ENCODE measurements at regions not wholly inside any gene's neighbourhood (a gene's known extent, or its start where the extent isn't known, plus 50 kb on each side); places are given as distances from the start of the nearest gene placed in this dataset.

DNA sequence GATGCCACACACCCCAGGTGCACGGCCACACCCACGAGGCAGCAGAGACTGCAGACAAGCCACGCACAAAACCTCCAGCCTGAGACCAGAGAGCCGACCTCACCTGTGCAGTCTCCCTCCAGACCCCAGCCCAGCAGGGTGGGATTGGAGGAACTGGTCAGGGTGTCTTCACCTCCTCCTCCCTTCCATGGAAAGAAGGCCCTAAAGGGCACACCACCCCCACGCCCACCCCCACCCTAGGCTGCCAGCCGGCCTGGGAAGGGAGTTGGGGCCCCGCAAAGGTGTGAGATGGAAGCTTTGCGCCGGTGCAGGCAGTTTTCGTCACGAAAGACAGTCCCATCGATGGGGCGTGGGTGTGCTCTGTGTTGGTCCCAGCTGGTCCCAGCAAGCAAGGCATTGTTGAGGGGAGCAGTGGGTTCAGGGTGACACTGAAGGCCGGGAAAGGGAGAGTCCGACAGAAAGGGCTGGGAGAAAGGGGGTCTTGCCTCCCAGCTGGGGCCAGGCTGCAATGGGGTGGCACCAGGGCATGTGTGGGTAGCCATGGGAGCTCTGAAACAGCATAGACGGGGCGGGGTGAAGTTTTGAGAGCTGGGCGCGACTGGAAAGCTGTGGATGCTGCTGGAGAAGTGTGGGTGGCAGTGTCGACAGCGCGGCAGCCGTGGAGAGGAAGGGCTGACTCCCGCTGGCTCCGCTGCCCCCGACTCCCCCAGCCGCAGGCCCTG is 349.2 kb downstream of the GLRX3 start:
- no peak for ATAC-seq
- H3K27me3 Mint-ChIP-seq: no peaks in the 10 kb centered on the region
- no peak overlapping the region for H3K4me3 Mint-ChIP-seq
- no peak for DNase-seq
- no peak overlapping the region for H3K27ac Mint-ChIP-seq
- H3K9me3 Mint-ChIP-seq: no peaks in the 10 kb centered on the region
- H3K36me3 Mint-ChIP-seq (ENCODE audit: low read depth): no peaks in the 10 kb centered on the region
- no peaks in the 10 kb centered on the region for H3K4me1 Mint-ChIP-seq

DNA sequence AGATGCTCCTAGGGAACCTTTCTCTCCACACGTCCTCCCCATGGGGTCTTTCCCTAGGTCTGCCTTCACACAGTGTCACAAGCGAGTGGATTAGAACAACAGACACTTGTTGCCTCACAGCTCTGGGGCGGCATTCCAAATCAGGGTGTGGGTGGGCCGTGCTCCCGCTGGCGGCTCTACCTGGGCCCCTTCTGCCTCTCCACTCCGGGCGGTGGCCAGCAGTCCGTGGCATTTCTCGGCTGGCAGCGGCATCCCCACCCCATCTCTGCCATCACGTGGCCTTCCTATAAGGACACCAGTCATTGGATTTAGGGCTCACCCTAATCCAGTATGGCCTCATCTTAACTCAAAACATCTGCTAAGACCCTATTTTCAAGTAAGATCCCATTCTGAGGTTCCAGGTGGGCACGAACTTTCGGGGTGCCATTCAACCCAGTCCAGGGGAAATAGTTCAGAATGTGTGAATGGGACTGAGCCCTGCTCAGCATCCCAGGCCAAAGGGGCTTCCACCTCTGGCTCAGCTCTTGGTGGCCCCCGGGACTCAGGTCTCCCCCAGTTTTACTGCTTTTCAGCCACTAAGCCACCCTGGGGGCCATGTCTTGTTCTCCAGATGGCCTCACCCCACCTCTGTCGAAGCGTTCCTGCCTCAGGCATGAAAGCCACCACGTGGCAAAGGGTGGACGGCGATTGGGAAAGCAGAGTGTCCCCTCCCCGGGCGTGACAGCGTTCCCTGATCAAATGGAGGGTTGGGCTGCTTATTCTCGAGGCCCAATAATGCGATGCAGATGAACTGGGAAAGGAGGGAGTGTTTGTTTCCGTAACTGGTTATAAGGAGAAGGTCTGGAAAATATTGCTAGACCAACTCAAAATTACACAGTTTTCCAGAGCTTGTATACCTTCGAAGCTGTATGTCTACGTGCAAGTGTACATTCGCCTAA is 350.0 kb downstream of the GLRX3 start:
- no peaks in the 10 kb centered on the region for H3K4me1 Mint-ChIP-seq
- no peaks in the 10 kb centered on the region for H3K36me3 Mint-ChIP-seq (ENCODE audit: low read depth)
- no peaks in the 10 kb centered on the region for H3K9me3 Mint-ChIP-seq
- DNase-seq (no peak), ATAC-seq (no peak)
- H3K27me3 Mint-ChIP-seq: no peaks in the 10 kb centered on the region
- H3K4me3 Mint-ChIP-seq: no peak overlapping the region
- no peak overlapping the region for H3K27ac Mint-ChIP-seq

DNA sequence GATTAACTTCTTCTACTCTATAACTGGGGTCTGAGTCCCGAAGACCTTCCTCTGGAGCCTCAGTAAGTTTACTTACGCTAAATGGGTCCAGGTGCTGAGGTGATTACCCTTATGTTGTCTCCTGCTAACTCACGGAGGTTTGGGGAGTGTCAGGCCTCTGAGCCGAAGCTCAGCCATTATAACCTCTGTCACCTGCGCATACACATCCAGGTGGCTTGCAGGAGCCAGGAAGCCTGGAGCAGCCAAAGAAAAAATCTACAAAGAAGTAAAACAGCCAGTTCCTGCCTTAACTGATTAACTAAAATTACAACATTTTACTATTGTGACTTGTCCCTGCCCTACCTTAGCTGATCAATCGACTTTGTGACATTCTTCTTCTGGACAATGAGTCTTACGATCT is 350.7 kb downstream of the GLRX3 start:
- Mint-ChIP-seq H3K4me3 (no peak overlapping the region), H3K27me3 (no peaks in the 10 kb centered on the region), H3K9me3 (no peaks in the 10 kb centered on the region), H3K27ac (no peak overlapping the region), H3K4me1 (no peaks in the 10 kb centered on the region), H3K36me3 (ENCODE audit: low read depth) (no peaks in the 10 kb centered on the region)
- no peak for DNase-seq
- no peak for ATAC-seq

DNA sequence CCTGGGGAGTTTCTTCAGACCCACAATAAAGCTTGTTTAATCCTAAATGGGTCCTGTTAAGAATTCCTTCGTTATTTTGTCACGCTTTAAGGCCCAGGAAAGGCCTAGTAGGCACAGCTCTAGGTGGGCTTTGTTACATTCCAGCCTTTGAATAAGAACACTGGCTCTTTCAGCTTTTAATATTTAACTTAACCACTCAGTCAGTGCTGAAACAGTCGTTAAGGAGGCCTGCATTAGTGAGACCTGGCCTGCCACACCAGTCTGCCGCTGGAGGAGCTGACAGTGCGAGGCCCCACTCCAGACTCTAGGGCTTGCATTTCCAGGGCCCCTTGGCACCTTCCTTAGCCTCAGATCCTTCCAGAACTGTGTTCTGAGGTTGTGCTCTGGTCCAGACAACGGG is 351.4 kb downstream of the GLRX3 start:
- no peaks in the 10 kb centered on the region for H3K27me3 Mint-ChIP-seq
- H3K4me3 Mint-ChIP-seq: no peak overlapping the region
- H3K36me3 Mint-ChIP-seq (ENCODE audit: low read depth): no peaks in the 10 kb centered on the region
- no peaks in the 10 kb centered on the region for H3K4me1 Mint-ChIP-seq
- DNase-seq (no peak), ATAC-seq (no peak)
- no peaks in the 10 kb centered on the region for H3K9me3 Mint-ChIP-seq
- no peak overlapping the region for H3K27ac Mint-ChIP-seq

DNA sequence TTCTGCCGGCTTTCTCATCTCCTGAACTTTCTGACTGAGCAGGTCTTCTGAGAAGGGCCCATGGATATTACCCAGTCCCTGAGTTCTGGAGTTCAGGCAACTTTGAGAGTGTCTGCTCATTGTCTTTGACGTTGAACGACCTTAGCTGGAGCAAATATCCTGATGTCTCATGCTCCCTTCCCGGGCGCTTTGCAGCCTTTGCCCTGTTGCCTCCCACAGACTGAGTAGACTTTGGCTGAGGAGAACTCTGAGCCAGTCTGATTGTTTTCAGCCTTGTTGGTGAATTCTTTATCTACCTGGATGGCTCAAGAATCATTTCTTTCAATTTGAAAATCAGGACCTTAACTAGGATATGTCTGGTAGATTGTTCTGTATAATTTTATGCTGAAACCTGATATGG is 353.7 kb downstream of the GLRX3 start:
- H3K36me3 Mint-ChIP-seq (ENCODE audit: low read depth): no peaks in the 10 kb centered on the region
- no peak overlapping the region for H3K4me3 Mint-ChIP-seq
- no peaks in the 10 kb centered on the region for H3K4me1 Mint-ChIP-seq
- no peaks in the 10 kb centered on the region for H3K27me3 Mint-ChIP-seq
- H3K9me3 Mint-ChIP-seq: no peaks in the 10 kb centered on the region
- no peak for ATAC-seq
- H3K27ac Mint-ChIP-seq: no peak overlapping the region
- DNase-seq: no peak

DNA sequence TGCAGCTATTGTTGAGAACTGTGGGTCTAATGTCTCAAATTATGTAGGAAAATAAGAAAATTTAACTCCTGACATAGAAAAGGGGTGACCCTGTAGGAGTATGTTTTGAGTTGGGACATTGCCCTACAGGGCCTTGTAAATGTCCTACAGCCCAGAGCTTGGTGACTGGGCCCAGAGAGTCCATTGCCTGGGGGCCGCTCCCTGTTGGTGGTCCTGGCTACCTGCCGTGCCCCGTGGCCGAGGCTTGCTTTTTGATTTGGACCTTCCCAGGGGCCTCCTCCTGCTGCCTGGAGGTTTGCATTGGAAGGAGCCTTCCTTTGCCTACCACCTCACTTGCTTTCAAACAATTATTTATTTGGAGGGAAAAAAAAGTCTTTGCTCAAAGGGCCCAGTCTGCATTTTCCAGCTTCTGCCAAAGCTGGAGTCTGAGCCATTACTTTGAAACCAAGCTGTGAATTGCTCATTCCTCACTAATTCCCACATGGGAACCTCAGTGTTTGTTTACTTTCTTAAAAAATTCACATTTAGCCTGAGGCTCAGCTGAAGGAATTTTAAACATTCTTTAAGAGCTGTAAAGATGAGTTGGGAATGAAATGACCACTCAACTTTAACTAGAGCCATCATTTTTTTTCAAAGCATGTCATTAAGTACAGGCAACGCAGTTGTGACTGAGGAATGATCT is 355.0 kb downstream of the GLRX3 start:
- Mint-ChIP-seq H3K9me3 (no peaks in the 10 kb centered on the region), H3K4me1 (no peaks in the 10 kb centered on the region), H3K27me3 (no peaks in the 10 kb centered on the region), H3K27ac (no peak overlapping the region), H3K36me3 (ENCODE audit: low read depth) (no peaks in the 10 kb centered on the region), H3K4me3 (no peak overlapping the region)
- DNase-seq: no peak
- no peak for ATAC-seq

DNA sequence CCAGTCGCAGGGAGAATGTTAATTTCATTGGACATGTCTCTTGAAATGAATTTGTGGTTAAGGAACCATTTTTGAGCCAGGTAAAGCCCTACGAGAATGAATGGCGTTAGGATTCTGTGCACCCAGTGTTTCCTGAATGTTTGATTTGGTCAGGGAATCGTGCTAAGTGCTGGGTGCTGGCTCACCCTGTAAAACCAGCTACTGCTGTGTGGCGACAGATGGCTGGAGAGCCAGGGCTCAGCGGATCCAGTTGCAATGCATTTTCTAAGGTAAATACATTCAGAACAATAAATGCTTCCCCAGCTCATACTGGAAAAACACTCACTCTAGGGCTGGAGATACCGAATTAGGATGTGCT is 355.5 kb downstream of the GLRX3 start:
- Mint-ChIP-seq H3K27me3 (no peaks in the 10 kb centered on the region), H3K4me3 (no peak overlapping the region), H3K27ac (no peak overlapping the region), H3K36me3 (ENCODE audit: low read depth) (no peaks in the 10 kb centered on the region), H3K9me3 (no peaks in the 10 kb centered on the region), H3K4me1 (no peaks in the 10 kb centered on the region)
- ATAC-seq (no peak), DNase-seq (no peak)

DNA sequence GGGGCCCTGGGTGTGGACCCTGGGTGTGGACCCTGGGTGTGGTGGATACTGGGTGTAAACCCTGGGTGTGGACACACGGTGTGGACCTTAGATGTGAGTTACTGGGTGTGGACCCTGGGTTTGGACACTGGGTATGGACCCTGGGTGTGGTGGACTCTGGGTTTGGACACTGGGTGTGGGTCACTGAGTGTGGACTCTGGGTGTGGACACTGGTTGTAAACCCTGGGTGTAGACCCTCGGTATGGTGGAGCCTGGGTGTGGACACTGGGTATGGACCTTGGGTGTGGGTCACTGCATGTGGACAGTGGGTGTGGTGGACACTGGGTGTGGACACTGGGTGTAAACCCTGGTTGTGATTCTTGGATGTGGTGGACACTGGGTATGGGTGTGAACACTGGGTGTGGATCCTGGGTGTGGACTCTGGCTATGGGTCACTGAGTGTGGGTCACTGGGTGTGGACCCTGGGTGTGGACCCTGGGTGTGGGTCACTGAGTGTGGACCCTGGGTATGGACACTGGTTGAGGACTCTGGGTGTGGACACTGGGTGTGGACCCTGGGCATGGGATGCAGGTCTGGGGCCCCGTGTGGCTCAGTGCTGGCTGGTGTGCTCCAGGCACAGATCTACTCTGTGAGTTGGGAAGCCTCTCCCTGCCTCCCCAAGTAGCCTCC is 356.2 kb downstream of the GLRX3 start:
- H3K4me3 Mint-ChIP-seq: no peak overlapping the region
- no peaks in the 10 kb centered on the region for H3K36me3 Mint-ChIP-seq (ENCODE audit: low read depth)
- DNase-seq (no peak), ATAC-seq (peak; percentile 13)
- no peaks in the 10 kb centered on the region for H3K27me3 Mint-ChIP-seq
- no peak overlapping the region for H3K27ac Mint-ChIP-seq
- no peaks in the 10 kb centered on the region for H3K4me1 Mint-ChIP-seq
- no peaks in the 10 kb centered on the region for H3K9me3 Mint-ChIP-seq

DNA sequence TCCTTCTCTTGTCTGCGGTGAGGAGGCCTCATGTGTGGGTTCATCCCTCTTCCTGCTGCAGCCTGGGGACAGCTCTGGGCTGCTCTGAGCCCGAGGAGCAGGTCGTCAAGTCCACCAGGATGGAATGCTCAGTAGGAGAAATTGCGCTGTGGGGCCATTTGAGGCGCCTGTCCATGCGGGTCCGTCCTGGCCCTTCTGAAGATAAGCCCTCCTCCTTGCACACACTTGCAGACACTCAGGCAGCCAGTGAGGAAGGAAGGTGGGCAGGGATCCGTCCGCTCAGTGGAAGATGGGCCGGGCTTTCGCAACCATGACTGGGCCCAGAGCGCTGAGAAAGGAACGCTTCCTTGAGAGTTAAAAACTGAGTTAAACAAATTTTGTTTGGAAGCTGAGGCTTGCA is 356.8 kb downstream of the GLRX3 start:
- no peak overlapping the region for H3K27ac Mint-ChIP-seq

DNA sequence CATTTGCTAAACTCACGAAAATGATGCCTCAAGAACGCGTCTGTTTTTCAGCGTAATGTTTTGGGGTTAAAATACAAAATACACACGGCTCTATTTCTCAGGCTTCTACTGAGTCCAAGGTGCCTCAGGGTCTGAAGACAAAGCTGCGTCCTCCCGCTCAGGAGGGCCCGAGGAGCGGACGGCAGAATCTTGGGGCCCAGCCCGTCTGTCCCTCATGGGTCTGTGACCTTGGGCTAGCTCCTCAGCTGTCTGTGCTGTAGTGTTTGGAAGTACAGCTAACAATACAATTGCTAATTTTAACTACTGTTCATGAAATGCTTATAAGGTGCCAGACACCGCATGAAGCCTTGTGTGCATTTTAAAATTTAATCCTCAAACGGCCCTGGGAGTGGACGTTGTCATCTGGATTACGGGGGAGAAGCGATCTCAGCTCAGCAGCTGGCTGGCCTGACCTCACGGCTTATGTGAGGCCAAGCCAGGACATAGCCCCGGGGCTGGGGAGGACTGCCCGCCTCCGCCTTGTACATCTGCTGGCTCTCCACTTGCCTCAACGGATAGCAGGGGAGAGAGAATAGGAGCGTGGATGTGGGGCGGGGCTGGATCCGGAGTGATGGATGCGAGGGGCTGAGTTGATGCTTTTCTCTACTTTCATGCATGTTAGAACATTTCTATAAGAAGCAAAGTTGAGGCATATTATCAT is 357.4 kb downstream of the GLRX3 start:
- no peaks in the 10 kb centered on the region for H3K4me1 Mint-ChIP-seq
- no peak overlapping the region for H3K4me3 Mint-ChIP-seq
- DNase-seq (no peak), ATAC-seq (no peak)
- H3K9me3 Mint-ChIP-seq: no peaks in the 10 kb centered on the region
- H3K27ac Mint-ChIP-seq: no peak overlapping the region
- no peaks in the 10 kb centered on the region for H3K36me3 Mint-ChIP-seq (ENCODE audit: low read depth)
- H3K27me3 Mint-ChIP-seq: no peaks in the 10 kb centered on the region

More for the DNA sequence above, 356.8 kb downstream of the GLRX3 start:
- Mint-ChIP-seq H3K27me3 (no peaks in the 10 kb centered on the region), H3K9me3 (no peaks in the 10 kb centered on the region), H3K36me3 (ENCODE audit: low read depth) (no peaks in the 10 kb centered on the region), H3K4me3 (no peak overlapping the region), H3K4me1 (no peaks in the 10 kb centered on the region)
- ATAC-seq: no peak
- no peak for DNase-seq

DNA sequence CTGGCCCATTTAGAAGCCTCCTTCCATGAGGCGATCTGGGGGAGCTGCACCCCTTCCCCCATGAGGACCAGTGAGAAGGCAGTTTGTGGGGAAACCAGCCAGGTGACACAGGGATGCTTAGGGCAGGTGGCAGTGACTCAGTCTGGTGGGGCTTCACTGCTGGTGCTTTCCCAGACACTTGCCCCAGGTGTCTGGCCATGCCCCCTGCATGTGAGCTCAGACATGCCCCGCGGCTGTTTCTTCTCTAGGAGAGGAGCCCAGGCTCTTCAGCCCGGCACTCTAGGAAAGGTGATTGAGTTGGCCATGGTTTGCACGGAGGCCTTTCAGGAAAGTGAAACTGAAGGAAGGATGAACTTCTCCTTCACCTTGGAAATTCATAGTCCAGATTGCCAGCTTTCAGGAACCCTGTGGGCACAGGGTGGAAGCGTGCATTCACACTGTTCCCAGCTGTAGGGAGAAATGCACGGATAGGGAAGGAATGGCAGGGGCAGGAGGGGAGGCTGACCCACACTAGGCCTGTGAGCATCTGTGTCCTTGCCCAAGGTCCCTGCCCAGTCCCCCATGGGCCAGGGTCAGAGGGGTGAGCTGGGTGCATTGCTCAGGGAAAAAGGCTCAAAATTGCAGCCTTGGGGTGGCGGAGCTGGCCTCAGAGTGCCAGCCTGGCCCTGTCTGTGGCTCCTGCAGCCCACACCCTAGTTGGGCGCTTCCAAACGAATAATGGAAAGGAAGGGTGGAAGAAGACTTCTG is 359.1 kb downstream of the GLRX3 start:
- no peak for ATAC-seq
- Mint-ChIP-seq H3K36me3 (ENCODE audit: low read depth) (no peaks in the 10 kb centered on the region), H3K27me3 (no peaks in the 10 kb centered on the region), H3K9me3 (no peaks in the 10 kb centered on the region), H3K4me1 (no peaks in the 10 kb centered on the region), H3K4me3 (no peak overlapping the region), H3K27ac (no peak overlapping the region)
- no peak for DNase-seq

DNA sequence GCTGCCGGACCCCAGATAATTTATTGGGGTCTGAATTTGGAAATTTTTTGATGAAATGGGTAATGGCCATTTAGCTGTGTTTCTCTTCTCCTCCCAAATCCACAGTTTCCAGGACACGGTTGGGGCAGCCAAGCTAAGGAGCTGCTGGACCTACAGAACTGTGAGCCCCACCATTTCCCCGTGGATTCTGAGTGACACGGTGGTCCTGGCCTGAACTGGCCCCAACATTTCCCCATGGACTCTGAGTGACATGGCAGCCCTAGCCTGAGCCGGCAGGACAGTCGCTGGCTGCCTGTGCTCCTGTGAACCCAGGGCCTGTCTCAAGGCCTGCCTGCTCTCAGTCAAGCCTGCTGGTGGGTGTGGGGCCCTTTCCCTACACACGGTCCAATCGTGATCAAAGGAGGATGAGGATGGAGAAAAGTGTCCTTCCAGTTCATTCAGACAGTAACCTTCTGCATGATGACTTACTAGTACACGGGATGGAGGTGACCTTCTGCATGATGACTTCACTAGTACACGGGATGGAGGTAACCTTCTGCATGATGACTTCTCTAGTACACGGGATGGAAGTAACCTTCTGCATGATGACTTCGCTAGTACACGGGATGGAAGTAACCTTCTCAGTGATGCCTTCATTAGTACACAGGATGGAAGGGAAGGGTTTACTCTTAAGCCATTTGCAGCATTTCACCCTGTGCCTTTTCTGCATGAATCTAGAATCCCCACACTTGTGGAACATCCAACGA is 359.9 kb downstream of the GLRX3 start:
- Mint-ChIP-seq H3K4me3 (no peak overlapping the region), H3K4me1 (no peaks in the 10 kb centered on the region), H3K36me3 (ENCODE audit: low read depth) (no peaks in the 10 kb centered on the region), H3K9me3 (no peaks in the 10 kb centered on the region), H3K27ac (no peak overlapping the region), H3K27me3 (no peaks in the 10 kb centered on the region)
- ATAC-seq (peak; percentile 34), DNase-seq (no peak)
